Left ventricle myocardium inferior (tissue), 1 donor: ENCODE measurements at regions not wholly inside any gene's neighbourhood (a gene's known extent, or its start where the extent isn't known, plus 50 kb on each side); places are given as distances from the start of the nearest gene placed in this dataset.

Source experiments
- DNase-seq: peaks from one replicate; pipeline ENCODE4 v3.0.0-alpha.2; 2020
- H3K27ac ChIP-seq: fragments of 200-600 bp; replicated peaks from 2 replicates; pipeline ENCODE4 v1.8.0; 2021
- H3K27me3 ChIP-seq: fragments of 200-600 bp; 2 replicates; pipeline ENCODE4 v1.8.0; 2021; ENCODE audit warnings: low read depth
- H3K36me3 ChIP-seq: fragments of 200-600 bp; 2 replicates; pipeline ENCODE4 v1.8.0; 2021
- H3K4me1 ChIP-seq: fragments of 200-600 bp; 2 replicates; pipeline ENCODE4 v1.8.0; 2021
- H3K4me3 ChIP-seq: fragments of 200-600 bp; 2 replicates; pipeline ENCODE4 v1.8.0; 2021; ENCODE audit warnings: mild to moderate bottlenecking, moderate library complexity
- H3K9me3 ChIP-seq: fragments of 200-600 bp; replicated peaks from 2 replicates; pipeline ENCODE4 v1.8.0; 2021
- CTCF ChIP-seq: fragments of 200-600 bp; IDR thresholded peaks from 2 replicates; pipeline ENCODE4 v1.8.0; 2021; ENCODE audit warnings: antibody characterized with exemption, mild to moderate bottlenecking, borderline replicate concordance
- intact Hi-C: fragments of 100-400 bp; cut with micrococcal nuclease; formaldehyde crosslinking; loops from one replicate; pipeline ENCODE4 v1.11.0; 2022
- donor health status: DM: no; HTN: yes; CAD: no; lungs with severe emphysema.

DNA sequence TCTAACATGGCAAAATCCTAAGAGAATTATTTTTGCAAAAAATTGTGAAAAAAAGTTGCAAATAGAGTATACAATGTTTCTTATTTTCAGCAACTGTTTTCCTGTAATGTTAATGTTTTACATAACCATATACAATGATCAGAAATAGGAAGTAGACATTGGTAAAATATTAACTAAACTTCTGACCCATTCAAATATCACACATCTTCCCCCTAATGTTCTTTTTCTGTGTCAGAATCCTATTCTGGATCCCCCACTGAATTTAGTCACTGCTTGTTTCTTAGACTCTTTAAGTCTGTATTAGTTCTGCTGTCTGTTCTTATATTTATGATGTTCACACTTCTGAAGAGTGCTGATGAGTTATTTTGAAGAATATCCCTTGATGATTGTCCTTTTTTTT is 62.0 kb downstream of the HFE start:
- H3K36me3 ChIP-seq, result no peaks in the 10 kb centered on the region
- no peak for TF ChIP-seq CTCF
- no peaks in the 10 kb centered on the region for H3K9me3 ChIP-seq
- intact Hi-C loops, result no loop called here
- H3K27ac ChIP-seq, result no peak overlapping the region
- no peak for DNase-seq
- H3K4me3 ChIP-seq, result no peak overlapping the region
- H3K27me3 ChIP-seq, result no peaks in the 10 kb centered on the region
- H3K4me1 ChIP-seq, result no peaks in the 10 kb centered on the region

DNA sequence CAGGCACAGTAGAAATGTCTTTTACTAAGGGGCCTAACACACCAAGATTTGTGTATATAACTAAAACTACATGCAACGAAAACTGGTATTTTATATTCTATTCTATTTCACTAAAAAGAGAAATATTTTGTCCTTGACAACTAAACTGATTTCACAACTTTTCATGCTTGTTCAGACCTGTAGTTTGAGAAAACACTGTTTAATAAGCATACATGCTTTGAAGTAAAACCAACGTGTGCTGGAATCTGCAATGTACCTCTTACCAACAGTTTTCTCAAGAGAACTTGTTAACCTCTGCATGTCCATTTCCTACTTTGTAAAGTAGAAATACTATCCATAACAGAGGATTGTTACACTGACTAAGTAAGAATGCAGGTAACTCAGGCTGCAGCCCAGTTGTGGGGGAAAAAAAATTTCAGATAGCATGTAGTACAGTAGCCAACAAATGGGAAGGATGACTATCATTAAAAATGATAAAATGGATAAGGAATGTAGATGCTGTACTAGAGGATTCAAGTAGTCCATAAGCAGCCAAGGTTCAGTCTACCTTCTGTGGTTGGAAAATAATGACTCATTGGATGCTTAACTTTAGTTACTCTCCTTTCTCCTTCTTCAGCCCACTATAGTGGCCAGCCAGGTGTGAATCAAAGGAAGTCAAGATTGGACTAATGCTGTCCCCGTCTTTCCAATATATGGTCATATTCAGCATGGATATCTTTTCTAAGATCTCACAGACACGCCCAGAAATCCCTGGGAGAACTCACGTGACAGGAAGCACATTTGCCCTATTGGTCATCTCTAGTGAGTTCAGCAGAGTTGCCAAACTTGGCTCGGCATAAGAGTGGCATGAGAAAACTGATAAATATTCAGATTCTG is 65.2 kb downstream of the HFE start:
- Histone ChIP-seq H3K9me3 (no peaks in the 10 kb centered on the region), H3K27ac (no peak overlapping the region), H3K4me3 (no peak overlapping the region), H3K36me3 (no peaks in the 10 kb centered on the region), H3K4me1 (peaks cover 19% of the 10 kb centered on the region), H3K27me3 (no peaks in the 10 kb centered on the region)
- no peak for TF ChIP-seq CTCF
- intact Hi-C loops, result no loop called here
- DNase-seq, result no peak

- intact Hi-C loops, result no loop called here
- Histone ChIP-seq H3K27me3 (no peaks in the 10 kb centered on the region), H3K4me1 (peaks cover 31% of the 10 kb centered on the region), H3K9me3 (no peaks in the 10 kb centered on the region), H3K27ac (peak overlapping the region; percentile 97), H3K36me3 (no peaks in the 10 kb centered on the region), H3K4me3 (peak overlapping the region; percentile 93)
- TF ChIP-seq CTCF, result no peak
- peak; percentile 49 for DNase-seq
Observed at GRCh38 chr6:26155061-26155930, 68.1 kb downstream of the HFE start.

DNA sequence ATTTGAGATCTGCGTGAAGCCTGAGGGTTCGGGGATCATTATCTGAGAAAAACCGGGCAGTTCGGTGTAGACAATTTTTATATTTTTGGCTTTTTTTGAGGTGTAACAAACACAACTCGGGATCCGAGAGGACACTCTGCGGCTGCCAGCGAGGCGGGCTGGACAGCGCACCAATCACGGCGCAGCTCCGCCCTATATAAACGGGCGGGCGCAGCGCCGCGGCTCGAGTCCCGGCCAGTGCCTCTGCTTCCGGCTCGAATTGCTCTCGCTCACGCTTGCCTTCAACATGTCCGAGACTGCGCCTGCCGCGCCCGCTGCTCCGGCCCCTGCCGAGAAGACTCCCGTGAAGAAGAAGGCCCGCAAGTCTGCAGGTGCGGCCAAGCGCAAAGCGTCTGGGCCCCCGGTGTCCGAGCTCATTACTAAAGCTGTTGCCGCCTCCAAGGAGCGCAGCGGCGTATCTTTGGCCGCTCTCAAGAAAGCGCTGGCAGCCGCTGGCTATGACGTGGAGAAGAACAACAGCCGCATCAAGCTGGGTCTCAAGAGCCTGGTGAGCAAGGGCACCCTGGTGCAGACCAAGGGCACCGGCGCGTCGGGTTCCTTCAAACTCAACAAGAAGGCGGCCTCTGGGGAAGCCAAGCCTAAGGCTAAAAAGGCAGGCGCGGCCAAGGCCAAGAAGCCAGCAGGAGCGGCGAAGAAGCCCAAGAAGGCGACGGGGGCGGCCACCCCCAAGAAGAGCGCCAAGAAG is 69.0 kb downstream of the HFE start:
- H3K4me3 ChIP-seq, result peak overlapping the region; percentile 93
- H3K27ac ChIP-seq, result peak overlapping the region; percentile 97
- no peak for TF ChIP-seq CTCF
- no peaks in the 10 kb centered on the region for H3K27me3 ChIP-seq
- DNase-seq, result peak; percentile 90
- intact Hi-C loops, result loop anchor here (1.0 kb wide), 1 partner anchor 30 kb away; no protein-coding TSS in a partner anchor
- no peaks in the 10 kb centered on the region for H3K36me3 ChIP-seq
- H3K4me1 ChIP-seq, result peaks cover 37% of the 10 kb centered on the region
- no peaks in the 10 kb centered on the region for H3K9me3 ChIP-seq

DNA sequence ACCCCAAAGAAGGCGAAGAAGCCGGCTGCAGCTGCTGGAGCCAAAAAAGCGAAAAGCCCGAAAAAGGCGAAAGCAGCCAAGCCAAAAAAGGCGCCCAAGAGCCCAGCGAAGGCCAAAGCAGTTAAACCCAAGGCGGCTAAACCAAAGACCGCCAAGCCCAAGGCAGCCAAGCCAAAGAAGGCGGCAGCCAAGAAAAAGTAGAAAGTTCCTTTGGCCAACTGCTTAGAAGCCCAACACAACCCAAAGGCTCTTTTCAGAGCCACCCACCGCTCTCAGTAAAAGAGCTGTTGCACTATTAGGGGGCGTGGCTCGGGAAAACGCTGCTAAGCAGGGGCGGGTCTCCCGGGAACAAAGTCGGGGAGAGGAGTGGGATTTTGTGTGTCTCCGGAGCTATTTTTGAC is 69.6 kb downstream of the HFE start:
- Histone ChIP-seq H3K9me3 (no peaks in the 10 kb centered on the region), H3K4me3 (peak overlapping the region; percentile 93), H3K36me3 (no peaks in the 10 kb centered on the region), H3K4me1 (peaks cover 42% of the 10 kb centered on the region), H3K27ac (peak overlapping the region; percentile 97), H3K27me3 (no peaks in the 10 kb centered on the region)
- intact Hi-C loops, result loop anchor here (1.0 kb wide), 1 partner anchor 31 kb away; no protein-coding TSS in a partner anchor
- DNase-seq, result peak; percentile 45
- TF ChIP-seq CTCF, result no peak
